Neural cell (in vitro differentiated cells): ENCODE measurements at regions not wholly inside any gene's neighbourhood (a gene's known extent, or its start where the extent isn't known, plus 50 kb on each side); places are given as distances from the start of the nearest gene placed in this dataset.

Experiments
- H2AFZ ChIP-seq: fragments of 200-600, 300-800 bp; sonication (generic), shearing (Covaris generic); 2 replicates; pipeline ENCODE4 v1.6.0; 2014; ENCODE audit warnings: low read depth, mild to moderate bottlenecking, antibody characterized with exemption, low read length, moderate library complexity
- H3F3A ChIP-seq: fragments of 200-600 bp; shearing (Covaris generic); 2 replicates; pipeline ENCODE4 v1.6.1; 2016; ENCODE audit warnings: mild to moderate bottlenecking, moderate library complexity, mixed read lengths, antibody characterized with exemption, low read length; ENCODE audit not compliant: insufficient read depth, poor library complexity, severe bottlenecking
- H3K27ac ChIP-seq: fragments of 200-600, 300-800 bp; sonication (generic), shearing (Covaris generic); 2 replicates; pipeline ENCODE4 v1.5.1; 2014; ENCODE audit warnings: mild to moderate bottlenecking, low read length, moderate library complexity
- H3K27me3 ChIP-seq: fragments of 300-800, 200-600 bp; sonication (generic), shearing (Covaris generic); 2 replicates; pipeline ENCODE4 v1.6.0; 2014; ENCODE audit warnings: mild to moderate bottlenecking, low read depth, low read length, moderate library complexity; ENCODE audit not compliant: insufficient read depth
- H3K36me3 ChIP-seq: fragments of 300-800, 200-600 bp; sonication (generic), shearing (Covaris generic); 2 replicates; pipeline ENCODE4 v1.5.1; 2014; ENCODE audit warnings: mild to moderate bottlenecking, antibody characterized with exemption, low read length, moderate library complexity; ENCODE audit not compliant: insufficient read depth
- H3K4me2 ChIP-seq: fragments of 300-800, 200-600 bp; sonication (generic), shearing (Covaris generic); 2 replicates; pipeline ENCODE4 v1.6.0; 2014; ENCODE audit warnings: mild to moderate bottlenecking, low read length
- H3K4me3 ChIP-seq: fragments of 300-800, 200-600 bp; sonication (generic), shearing (Covaris generic); 2 replicates; pipeline ENCODE4 v1.5.1; 2014; ENCODE audit warnings: mild to moderate bottlenecking, low read length, moderate library complexity
- H3K79me2 ChIP-seq: fragments of 200-600 bp; shearing (Covaris generic); replicated peaks from 2 replicates; pipeline ENCODE4 v1.6.0; 2014; ENCODE audit warnings: mild to moderate bottlenecking, low read length, moderate library complexity; ENCODE audit not compliant: insufficient read depth
- H3K9ac ChIP-seq: fragments of 300-800, 200-600 bp; sonication (generic), shearing (Covaris generic); 2 replicates; pipeline ENCODE4 v1.6.1; 2016; ENCODE audit warnings: mild to moderate bottlenecking, low read length, mixed read lengths
- H3K9me2 ChIP-seq: fragments of 200-600 bp; shearing (Covaris generic); 2 replicates; pipeline ENCODE4 v1.6.1; 2016; ENCODE audit warnings: mild to moderate bottlenecking, low read length, mixed read lengths; ENCODE audit not compliant: insufficient read depth
- H3K9me3 ChIP-seq: fragments of 200-600, 300-800 bp; sonication (generic), shearing (Covaris generic); 2 replicates; pipeline ENCODE4 v1.6.1; 2016; ENCODE audit warnings: mild to moderate bottlenecking, mixed run types, low read length, moderate library complexity, mixed read lengths
- H4K20me1 ChIP-seq: fragments of 200-600 bp; shearing (Covaris generic); 2 replicates; pipeline ENCODE4 v1.6.1; 2016; ENCODE audit warnings: mild to moderate bottlenecking, mixed run types; ENCODE audit not compliant: insufficient read depth
- CTCF ChIP-seq: fragments of 450-650 bp; IDR thresholded peaks from 2 replicates; pipeline ENCODE4 v1.5.1; 2014; ENCODE audit warnings: antibody characterized with exemption, mild to moderate bottlenecking, moderate library complexity; ENCODE audit not compliant: poor library complexity, severe bottlenecking
- EP300 ChIP-seq: fragments of 450-650 bp; conservative IDR thresholded peaks from 2 replicates; pipeline ENCODE4 v1.6.1; 2014; ENCODE audit warnings: antibody characterized with exemption, mild to moderate bottlenecking, moderate library complexity; ENCODE audit not compliant: poor library complexity, severe bottlenecking
- EZH2 ChIP-seq: fragments of 200-600, 300-800 bp; shearing (Covaris generic), sonication (generic); IDR thresholded peaks from 2 replicates; pipeline ENCODE4 v1.6.1; 2014; ENCODE audit warnings: antibody characterized with exemption, low read length, borderline replicate concordance, mild to moderate bottlenecking; ENCODE audit not compliant: insufficient read depth, poor library complexity, severe bottlenecking
- MXI1 ChIP-seq: fragments of 450-650 bp; conservative IDR thresholded peaks from 2 replicates; pipeline ENCODE4 v1.6.1; 2014; ENCODE audit warnings: antibody characterized with exemption, mild to moderate bottlenecking; ENCODE audit not compliant: poor library complexity, severe bottlenecking
- POLR2AphosphoS5 ChIP-seq: IDR thresholded peaks from 2 replicates; pipeline ENCODE4 v1.6.1; 2012
- RAD21 ChIP-seq: fragments of 450-650 bp; conservative IDR thresholded peaks from 2 replicates; pipeline ENCODE4 v1.6.1; 2014; ENCODE audit warnings: antibody characterized with exemption, mild to moderate bottlenecking, moderate library complexity
- REST ChIP-seq: IDR thresholded peaks from 2 replicates; pipeline ENCODE4 v1.6.1; 2012; ENCODE audit warnings: borderline replicate concordance
- SMC3 ChIP-seq: fragments of 450-650 bp; conservative IDR thresholded peaks from 2 replicates; pipeline ENCODE4 v1.6.1; 2014; ENCODE audit warnings: antibody characterized with exemption, mild to moderate bottlenecking, moderate library complexity; ENCODE audit not compliant: poor library complexity
- TAF1 ChIP-seq: IDR thresholded peaks from 2 replicates; pipeline ENCODE4 v1.6.1; 2012; ENCODE audit warnings: low read depth

- H3K79me2 ChIP-seq, result no peaks in the 10 kb centered on the region
- H3K9ac ChIP-seq, result no peak overlapping the region
- TF ChIP-seq MXI1 (no peak), CTCF (no peak), REST (no peak), RAD21 (no peak), POLR2AphosphoS5 (no peak), TAF1 (no peak), EZH2 (no peak), SMC3 (no peak), EP300 (no peak)
- no peaks in the 10 kb centered on the region for H3K36me3 ChIP-seq
- no peaks in the 10 kb centered on the region for H3K27me3 ChIP-seq
- H3K4me3 ChIP-seq, result no peak overlapping the region
- H4K20me1 ChIP-seq, result no peaks in the 10 kb centered on the region
- no peaks in the 10 kb centered on the region for H3K9me3 ChIP-seq
- no peaks in the 10 kb centered on the region for H3K9me2 ChIP-seq
- no peak overlapping the region for H2AFZ ChIP-seq
- no peaks in the 10 kb centered on the region for H3F3A ChIP-seq
- no peak overlapping the region for H3K4me2 ChIP-seq
- no peak overlapping the region for H3K27ac ChIP-seq
Measured at GRCh38 chr20:60152792-60153191, 194.6 kb downstream of the CDH26 start.

- H2AFZ ChIP-seq, result no peak overlapping the region
- H3K9me3 ChIP-seq, result no peaks in the 10 kb centered on the region
- no peak for TF ChIP-seq REST
- TF ChIP-seq TAF1, result no peak
- no peak for TF ChIP-seq RAD21
- no peak for TF ChIP-seq EZH2
- no peak for TF ChIP-seq EP300
- no peak for TF ChIP-seq POLR2AphosphoS5
- TF ChIP-seq MXI1, result no peak
- no peak for TF ChIP-seq CTCF
- TF ChIP-seq SMC3, result no peak
- no peak overlapping the region for H3K4me2 ChIP-seq
- H3K4me3 ChIP-seq, result no peak overlapping the region
- no peaks in the 10 kb centered on the region for H3K36me3 ChIP-seq
- no peaks in the 10 kb centered on the region for H3K9me2 ChIP-seq
- H3K27ac ChIP-seq, result no peak overlapping the region
- H3K79me2 ChIP-seq, result no peaks in the 10 kb centered on the region
- H4K20me1 ChIP-seq, result no peaks in the 10 kb centered on the region
- no peaks in the 10 kb centered on the region for H3F3A ChIP-seq
- no peaks in the 10 kb centered on the region for H3K27me3 ChIP-seq
- H3K9ac ChIP-seq, result no peak overlapping the region
Measured at GRCh38 chr20:60160451-60161145, 202.4 kb downstream of the CDH26 start.
